B cell (primary cell): ENCODE measurements at regions not wholly inside any gene's neighbourhood (a gene's known extent, or its start where the extent isn't known, plus 50 kb on each side); places are given as distances from the start of the nearest gene placed in this dataset. TPM values are rescaled to one million over a fixed set of nuclear protein-coding genes. Genes with fewer than 3 reads are reported as not detected.

Source experiments
- ATAC-seq: fragments of 200-7000 bp; cut with Tn5 transposase; one replicate; pipeline ENCODE4 v1.10.0; 2021; ENCODE audit warnings: low read depth, mild to moderate bottlenecking, moderate number of reproducible peaks, moderate library complexity
- CTCF ChIA-PET: fragments of 350-600 bp; sonication (Branson Sonifier 250); formaldehyde crosslinking; loops from one replicate; lab custom pipeline; 2021; ENCODE audit warnings: antibody characterized with exemption, inconsistent platforms; lab: Charles Lee
- POLR2A ChIA-PET: fragments of 350-600 bp; sonication (Branson Sonifier 250); formaldehyde crosslinking; loops from one replicate; lab custom pipeline; 2021; ENCODE audit warnings: antibody characterized with exemption; lab: Charles Lee
- DNase-seq: peaks from one replicate; pipeline ENCODE4 v3.0.0; 2013
- H2AFZ ChIP-seq: 2 replicates; pipeline ENCODE4 v1.6.1; 2012; ENCODE audit warnings: mild to moderate bottlenecking, low read depth, low read length; ENCODE audit not compliant: insufficient read depth, poor library complexity, severe bottlenecking
- H3K27ac ChIP-seq, 2 donors: 1 replicate in 1 of 2; 2 replicates in 1 of 2; pipeline ENCODE4 v1.5.1; 2012 to 2013; ENCODE audit warnings: low read length in 2 of 2, mild to moderate bottlenecking in 2 of 2, moderate library complexity in 1 of 2
- H3K27me3 ChIP-seq, 4 experiments: fragments of 200-600 bp in 1 of 4; sonication (generic) in 1 of 4; replicated peaks in 1 of 4; 1 replicate in 2 of 4; 2 replicates in 2 of 4; pipeline versions ENCODE4 v1.6.1 to v1.7.0; 2013 to 2016; ENCODE audit warnings: low read length in 3 of 4, mild to moderate bottlenecking in 2 of 4, mixed read lengths in 1 of 4, moderate library complexity in 1 of 4; ENCODE audit not compliant: insufficient read depth in 4 of 4, control insufficient read depth in 3 of 4; ENCODE audit errors: control extremely low read depth in 1 of 4
- H3K36me3 ChIP-seq, 2 experiments: replicated peaks in 1 of 2; 1 replicate in 1 of 2; 2 replicates in 1 of 2; pipeline versions ENCODE4 v1.6.1 to v1.7.1; 2013; ENCODE audit warnings: low read length in 1 of 2; ENCODE audit not compliant: insufficient read depth in 2 of 2, control insufficient read depth in 1 of 2; ENCODE audit errors: control extremely low read depth in 1 of 2, extremely low read depth in 1 of 2
- H3K4me1 ChIP-seq, 2 donors: fragments of 200-600 bp in 1 of 2; sonication (generic) in 1 of 2; 1 replicate in 1 of 2; 2 replicates in 1 of 2; pipeline versions ENCODE4 v1.5.1 to v1.6.1; 2013 to 2017; ENCODE audit warnings: low read length in 2 of 2; ENCODE audit not compliant: control insufficient read depth in 2 of 2, insufficient read depth in 2 of 2
- H3K4me2 ChIP-seq: replicated peaks from 2 replicates; pipeline ENCODE3; 2012; ENCODE audit warnings: mild to moderate bottlenecking, low read depth, low read length; ENCODE audit not compliant: poor library complexity, severe bottlenecking
- H3K4me3 ChIP-seq, 5 experiments: fragments of 200-600 bp in 1 of 5; sonication (generic) in 1 of 5; 1 replicate in 3 of 5; 2 replicates in 2 of 5; pipeline versions ENCODE4 v1.5.1 to v1.7.0; 2011 to 2016; ENCODE audit warnings: low read length in 4 of 5, mild to moderate bottlenecking in 4 of 5, low read depth in 2 of 5, control low read depth in 1 of 5, moderate library complexity in 1 of 5; ENCODE audit not compliant: insufficient read depth in 1 of 5; ENCODE audit errors: control extremely low read depth in 1 of 5, extremely low read depth in 1 of 5
- H3K79me2 ChIP-seq: fragments of 200-600 bp; sonication (generic); one replicate; pipeline ENCODE4 v1.6.0; 2016; ENCODE audit warnings: low read length; ENCODE audit not compliant: control insufficient read depth, insufficient read depth
- H3K9ac ChIP-seq: fragments of 200-600 bp; sonication (generic); 2 replicates; pipeline ENCODE4 v1.6.1; 2017; ENCODE audit warnings: mild to moderate bottlenecking, low read length, moderate library complexity
- H3K9me3 ChIP-seq, 3 donors: one replicate each; pipeline versions ENCODE4 v1.6.1 to v1.7.1; 2013; ENCODE audit warnings: low read length in 2 of 3; ENCODE audit not compliant: control insufficient read depth in 2 of 3, insufficient read depth in 1 of 3; ENCODE audit errors: control extremely low read depth in 1 of 3
- H4K20me1 ChIP-seq: 2 replicates; pipeline ENCODE4 v1.6.0; 2012; ENCODE audit warnings: mild to moderate bottlenecking, low read length; ENCODE audit not compliant: insufficient read depth, control insufficient read depth, poor library complexity, severe bottlenecking
- H3K27ac Mint-ChIP-seq: one replicate; pipeline ENCODE4 v1.8.0; 2021; ENCODE audit warnings: mixed read lengths
- H3K27me3 Mint-ChIP-seq: one replicate; pipeline ENCODE4 v1.8.0; 2021; ENCODE audit warnings: mixed read lengths
- H3K4me1 Mint-ChIP-seq: one replicate; pipeline ENCODE4 v1.8.0; 2021; ENCODE audit warnings: mixed read lengths
- H3K4me3 Mint-ChIP-seq: one replicate; pipeline ENCODE4 v1.8.0; 2021; ENCODE audit warnings: mixed read lengths
- H3K9me3 Mint-ChIP-seq: one replicate; pipeline ENCODE4 v1.8.0; 2022; ENCODE audit warnings: mixed read lengths; ENCODE audit not compliant: insufficient read depth
- CTCF ChIP-seq: fragments of 200-600 bp; IDR thresholded peaks from one replicate; pipeline ENCODE4 v1.8.0; 2022; ENCODE audit warnings: antibody characterized with exemption, mild to moderate bottlenecking
- EZH2 ChIP-seq: IDR thresholded peaks from 2 replicates; pipeline ENCODE4 v1.6.1; 2012; ENCODE audit warnings: borderline replicate concordance, low read depth, mild to moderate bottlenecking, moderate library complexity, low read length; ENCODE audit not compliant: insufficient read depth, poor library complexity, severe bottlenecking
- WGBS: methylation state at CpG from one replicate; pipeline ENCODE4 v1.1.5; 2013; ENCODE audit warnings: missing lambda C conversion rate; ENCODE audit not compliant: insufficient coverage; 5-methylcytosine and 5-hydroxymethylcytosine counted together
- intact Hi-C: fragments of 100-400 bp; cut with micrococcal nuclease; formaldehyde crosslinking; loops from one replicate; pipeline ENCODE4 v1.10.0; 2022
- small RNA-seq: library from RNA; depleted of rRNA; stranded (forward); fragments of <200 nt; gene quantifications from one replicate; pipeline ENCODE3, GENCODE V24; 2012; ENCODE audit warnings: low replicate concordance, low read depth; ENCODE audit not compliant: insufficient read length

DNA sequence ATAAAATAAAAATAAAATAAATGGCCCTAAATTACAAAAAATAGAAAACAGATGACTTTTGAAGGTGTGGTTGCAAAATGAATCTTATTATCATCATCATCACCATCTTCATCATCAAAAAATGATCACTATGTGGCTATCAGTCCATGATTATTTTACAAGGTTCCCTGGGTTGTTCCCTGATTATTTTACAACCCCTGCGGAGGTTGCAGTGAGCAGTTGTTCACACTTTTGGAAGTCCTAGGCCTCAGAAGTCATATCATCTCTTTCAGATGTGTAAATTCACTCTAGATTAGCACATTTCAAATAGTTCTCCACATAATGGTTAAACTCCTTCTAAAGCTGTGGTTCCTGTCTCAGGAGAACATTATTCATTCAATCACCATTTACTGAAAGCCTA is 57.4 kb upstream of the NR5A2 start:
- TF ChIP-seq CTCF (no peak), EZH2 (no peak)
- no peak overlapping the region for H3K27ac Mint-ChIP-seq
- H3K4me3 ChIP-seq, result no peak overlapping the region
- no peaks in the 10 kb centered on the region for H4K20me1 ChIP-seq
- H3K4me1 ChIP-seq, result no peaks in the 10 kb centered on the region
- no peaks in the 10 kb centered on the region for H3K9me3 ChIP-seq
- H3K4me2 ChIP-seq, result no peak overlapping the region
- no peaks in the 10 kb centered on the region for H3K79me2 ChIP-seq
- 100% methylated on average over 1 of the region's 1 CpG for WGBS
- no peaks in the 10 kb centered on the region for H3K4me1 Mint-ChIP-seq
- no peaks in the 10 kb centered on the region for H3K9me3 Mint-ChIP-seq
- H3K27me3 Mint-ChIP-seq, result peaks cover 45% of the 10 kb centered on the region
- no peak overlapping the region for H3K4me3 Mint-ChIP-seq
- CTCF ChIA-PET, result no interaction called here
- intact Hi-C loops, result no loop called here
- POLR2A ChIA-PET, result no interaction called here
- no peak overlapping the region for H3K27ac ChIP-seq
- H3K9ac ChIP-seq, result no peak overlapping the region
- DNase-seq (no peak), ATAC-seq (no peak)
- no peak overlapping the region for H2AFZ ChIP-seq
- H3K36me3 ChIP-seq, result no peaks in the 10 kb centered on the region
- peaks cover 0 to 78% (median 43%) of the 10 kb centered on the region in 4 experiments for H3K27me3 ChIP-seq

DNA sequence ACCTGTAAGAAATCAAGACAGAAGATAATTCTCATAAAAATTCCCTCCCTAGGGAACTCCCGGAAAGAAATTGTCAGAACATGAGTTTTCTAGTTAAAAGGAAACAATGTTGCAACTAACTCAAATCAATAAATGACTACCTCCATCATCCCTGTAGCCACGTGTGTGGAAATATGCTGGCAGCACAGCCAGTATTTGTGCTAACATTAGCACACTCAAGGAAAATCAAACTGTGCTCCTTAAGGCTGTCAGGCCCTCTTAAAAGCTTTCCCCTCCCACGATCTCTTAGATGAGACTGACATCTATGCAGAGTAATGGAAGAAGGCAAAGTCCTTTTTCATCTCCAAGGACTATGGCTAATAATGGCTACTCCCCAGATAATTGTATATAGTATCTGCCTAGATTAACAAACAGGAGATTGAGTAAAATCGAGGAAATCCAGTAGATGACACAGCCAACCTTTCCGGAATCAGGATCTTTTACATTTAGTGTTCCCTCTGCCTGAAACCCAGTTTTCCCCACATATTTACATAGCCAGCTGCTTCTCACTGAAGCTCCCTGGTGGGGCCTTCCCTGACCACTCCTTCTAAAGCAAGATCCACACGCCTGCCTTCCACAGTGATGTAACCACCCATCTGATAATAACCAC is 50.9 kb upstream of the NR5A2 start:
- Histone ChIP-seq H3K4me2 (peak overlapping the region; percentile 46), H3K79me2 (no peaks in the 10 kb centered on the region), H3K9ac (no peak overlapping the region), H3K4me3 (no peak overlapping the region), H2AFZ (no peak overlapping the region), H3K27me3 (peaks cover 0 to 82% (median 54%) of the 10 kb centered on the region in 4 experiments), H3K9me3 (no peaks in the 10 kb centered on the region), H3K4me1 (peaks cover 18 to 25% of the 10 kb centered on the region in 2 donors), H3K36me3 (no peaks in the 10 kb centered on the region), H4K20me1 (no peaks in the 10 kb centered on the region), H3K27ac (no peak overlapping the region)
- DNase-seq (no peak), ATAC-seq (no peak)
- CTCF ChIA-PET, result no interaction called here
- H3K4me3 Mint-ChIP-seq, result no peak overlapping the region
- H3K27me3 Mint-ChIP-seq, result peaks cover 65% of the 10 kb centered on the region
- intact Hi-C loops, result no loop called here
- no peak overlapping the region for H3K27ac Mint-ChIP-seq
- WGBS, result 50% methylated on average over 3 of the region's 6 CpGs
- POLR2A ChIA-PET, result no interaction called here
- H3K4me1 Mint-ChIP-seq, result peaks cover 24% of the 10 kb centered on the region
- H3K9me3 Mint-ChIP-seq, result no peaks in the 10 kb centered on the region
- TF ChIP-seq EZH2, result no peak
- TF ChIP-seq CTCF, result no peak

Small RNA genes in the stretch of these regions (small RNA-seq; reads per million reads assigned to genes)
- gene MIR181A1 (22.4 reads per million, percentile 90 among the genes with 10 or more reads in this experiment), gene MIR181B1 (1.3 reads per million), gene RNU6-778P (not detected)
